ENCODE measurements at regions not wholly inside any gene's neighbourhood (a gene's known extent, or its start where the extent isn't known, plus 50 kb on each side); places are given as distances from the start of the nearest gene placed in this dataset.

DNA sequence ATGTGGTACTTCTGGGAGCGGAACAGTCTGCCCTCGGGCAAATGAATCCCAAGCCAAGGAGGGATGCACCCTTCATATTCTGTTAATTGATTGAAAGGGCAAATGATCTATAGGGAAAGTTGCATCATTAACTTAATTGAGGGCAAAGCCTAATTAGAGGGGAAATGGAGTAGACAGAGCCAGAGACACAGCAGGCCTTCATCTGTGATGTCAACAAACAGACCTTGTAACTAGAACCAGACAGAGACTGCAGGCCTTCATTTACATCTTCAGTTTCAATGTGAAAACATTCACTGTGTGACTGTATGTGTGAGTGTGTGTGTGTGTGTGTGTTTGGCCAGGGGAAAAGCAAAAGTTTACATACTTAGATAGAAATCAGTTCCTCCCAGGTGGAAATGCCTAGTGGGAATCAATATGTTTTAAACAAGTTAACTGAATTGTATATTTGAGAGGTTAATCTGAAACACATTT, 126.4 kb downstream of the SPRY2 start:
- no peak overlapping the region for H3K4me3 ChIP-seq (ENCODE audit: low read length)
- ATAC-seq (ENCODE audit: poor library complexity) (no peak), DNase-seq (no peak)
- intact Hi-C loops (cut with DNase I, micrococcal nuclease), result no loop called here
- CTCF ChIA-PET, result no interaction called here
- H3K9me3 ChIP-seq (ENCODE audit: control insufficient read depth in 1 of 2, insufficient read depth in 1 of 2, low read length in 2 of 2), result no peaks in the 10 kb centered on the region
- no peaks in the 10 kb centered on the region for H3K27me3 ChIP-seq (ENCODE audit: control insufficient read depth in 1 of 2, insufficient read depth in 2 of 2, low read length in 2 of 2)
- H3K27ac Mint-ChIP-seq, result no peak overlapping the region
- no peak overlapping the region for H3K4me3 Mint-ChIP-seq
- no peaks in the 10 kb centered on the region for H3K4me1 Mint-ChIP-seq (ENCODE audit: low read depth)
- H3K36me3 Mint-ChIP-seq (ENCODE audit: low read depth), result no peaks in the 10 kb centered on the region
- H3K36me3 ChIP-seq (ENCODE audit: insufficient read depth, low read length), result no peaks in the 10 kb centered on the region
- POLR2A ChIA-PET, result no interaction called here
- TF ChIP-seq, protein P1, sequence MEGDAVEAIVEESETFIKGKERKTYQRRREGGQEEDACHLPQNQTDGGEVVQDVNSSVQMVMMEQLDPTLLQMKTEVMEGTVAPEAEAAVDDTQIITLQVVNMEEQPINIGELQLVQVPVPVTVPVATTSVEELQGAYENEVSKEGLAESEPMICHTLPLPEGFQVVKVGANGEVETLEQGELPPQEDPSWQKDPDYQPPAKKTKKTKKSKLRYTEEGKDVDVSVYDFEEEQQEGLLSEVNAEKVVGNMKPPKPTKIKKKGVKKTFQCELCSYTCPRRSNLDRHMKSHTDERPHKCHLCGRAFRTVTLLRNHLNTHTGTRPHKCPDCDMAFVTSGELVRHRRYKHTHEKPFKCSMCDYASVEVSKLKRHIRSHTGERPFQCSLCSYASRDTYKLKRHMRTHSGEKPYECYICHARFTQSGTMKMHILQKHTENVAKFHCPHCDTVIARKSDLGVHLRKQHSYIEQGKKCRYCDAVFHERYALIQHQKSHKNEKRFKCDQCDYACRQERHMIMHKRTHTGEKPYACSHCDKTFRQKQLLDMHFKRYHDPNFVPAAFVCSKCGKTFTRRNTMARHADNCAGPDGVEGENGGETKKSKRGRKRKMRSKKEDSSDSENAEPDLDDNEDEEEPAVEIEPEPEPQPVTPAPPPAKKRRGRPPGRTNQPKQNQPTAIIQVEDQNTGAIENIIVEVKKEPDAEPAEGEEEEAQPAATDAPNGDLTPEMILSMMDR (IDR thresholded peaks at IDR 0.05), result no peak
- H3K4me1 ChIP-seq (ENCODE audit: insufficient read depth, low read length), result no peaks in the 10 kb centered on the region
- no peak overlapping the region for H3K27ac ChIP-seq (ENCODE audit: low read depth in 1 of 2, low read length in 2 of 2)
- H3K9me3 Mint-ChIP-seq, result no peaks in the 10 kb centered on the region
- no peaks in the 10 kb centered on the region for H3K27me3 Mint-ChIP-seq

DNA sequence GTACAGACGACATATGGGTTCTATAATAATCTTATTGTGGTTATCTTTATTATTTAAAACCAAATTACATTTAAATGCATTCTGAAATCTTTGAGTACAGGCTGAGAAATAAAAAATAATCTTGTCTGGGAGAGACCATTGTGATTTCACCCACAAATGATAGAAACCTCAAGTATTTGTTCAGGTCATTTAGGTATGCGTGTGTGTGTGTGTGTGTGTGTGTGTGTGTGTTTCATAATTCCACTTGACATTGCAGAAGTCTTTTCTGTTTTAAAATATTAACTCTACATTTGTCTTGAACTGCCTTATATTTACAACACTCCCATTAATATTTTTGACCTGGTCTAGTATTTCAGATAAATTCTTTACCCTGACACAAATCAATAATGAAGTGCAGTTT, 126.9 kb downstream of the SPRY2 start:
- POLR2A ChIA-PET, result no interaction called here
- Histone ChIP-seq H3K9me3 (ENCODE audit: control insufficient read depth in 1 of 2, insufficient read depth in 1 of 2, low read length in 2 of 2) (no peaks in the 10 kb centered on the region), H3K27ac (ENCODE audit: low read depth in 1 of 2, low read length in 2 of 2) (no peak overlapping the region), H3K4me3 (ENCODE audit: low read length) (no peak overlapping the region), H3K27me3 (ENCODE audit: control insufficient read depth in 1 of 2, insufficient read depth in 2 of 2, low read length in 2 of 2) (no peaks in the 10 kb centered on the region), H3K4me1 (ENCODE audit: insufficient read depth, low read length) (no peaks in the 10 kb centered on the region), H3K36me3 (ENCODE audit: insufficient read depth, low read length) (no peaks in the 10 kb centered on the region)
- H3K27me3 Mint-ChIP-seq, result no peaks in the 10 kb centered on the region
- DNase-seq (no peak), ATAC-seq (ENCODE audit: poor library complexity) (no peak)
- no peak overlapping the region for H3K4me3 Mint-ChIP-seq
- no peaks in the 10 kb centered on the region for H3K9me3 Mint-ChIP-seq
- H3K36me3 Mint-ChIP-seq (ENCODE audit: low read depth), result no peaks in the 10 kb centered on the region
- no peak overlapping the region for H3K27ac Mint-ChIP-seq
- intact Hi-C loops (cut with DNase I, micrococcal nuclease), result no loop called here
- CTCF ChIA-PET, result no interaction called here
- TF ChIP-seq, protein P1 (IDR thresholded peaks at IDR 0.05), result no peak
- no peaks in the 10 kb centered on the region for H3K4me1 Mint-ChIP-seq (ENCODE audit: low read depth)

DNA sequence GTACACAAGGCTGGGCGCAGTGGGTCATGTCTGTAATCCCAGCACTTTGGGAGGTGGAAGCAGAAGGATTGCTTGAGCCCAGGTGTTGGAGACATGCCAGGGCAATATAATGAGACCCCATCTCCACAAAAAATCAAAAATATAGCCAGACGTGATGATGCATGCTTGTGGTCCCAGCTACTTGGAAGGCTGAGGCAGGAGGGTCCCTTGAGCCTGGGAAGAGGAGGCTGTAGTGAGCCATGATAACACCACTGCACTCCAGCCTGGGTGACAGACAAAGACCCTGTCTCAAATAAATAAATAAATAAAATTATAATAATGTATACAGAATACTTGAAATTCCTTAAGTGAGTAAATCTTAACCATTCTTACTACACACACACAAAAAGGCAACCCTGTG, 127.7 kb downstream of the SPRY2 start:
- ChIA-PET POLR2A (no interaction called here), CTCF (no interaction called here)
- H3K36me3 ChIP-seq (ENCODE audit: insufficient read depth, low read length), result no peaks in the 10 kb centered on the region
- H3K4me1 Mint-ChIP-seq (ENCODE audit: low read depth), result no peaks in the 10 kb centered on the region
- H3K4me1 ChIP-seq (ENCODE audit: insufficient read depth, low read length), result no peaks in the 10 kb centered on the region
- H3K36me3 Mint-ChIP-seq (ENCODE audit: low read depth), result no peaks in the 10 kb centered on the region
- DNase-seq, result no peak
- intact Hi-C loops (cut with DNase I, micrococcal nuclease), result no loop called here
- no peak for ATAC-seq (ENCODE audit: poor library complexity)
- no peaks in the 10 kb centered on the region for H3K27me3 Mint-ChIP-seq
- H3K9me3 ChIP-seq (ENCODE audit: control insufficient read depth in 1 of 2, insufficient read depth in 1 of 2, low read length in 2 of 2), result no peaks in the 10 kb centered on the region
- no peak overlapping the region for H3K4me3 ChIP-seq (ENCODE audit: low read length)
- TF ChIP-seq, protein P1 (IDR thresholded peaks at IDR 0.05), result no peak
- H3K27ac ChIP-seq (ENCODE audit: low read depth in 1 of 2, low read length in 2 of 2), result no peak overlapping the region
- H3K9me3 Mint-ChIP-seq, result no peaks in the 10 kb centered on the region
- no peak overlapping the region for H3K27ac Mint-ChIP-seq
- H3K4me3 Mint-ChIP-seq, result no peak overlapping the region
- H3K27me3 ChIP-seq (ENCODE audit: control insufficient read depth in 1 of 2, insufficient read depth in 2 of 2, low read length in 2 of 2), result no peaks in the 10 kb centered on the region

Measured in CD4-positive, alpha-beta T cell (primary cell).